HG03439 (cell line): ENCODE measurements at regions not wholly inside any gene's neighbourhood (a gene's known extent, or its start where the extent isn't known, plus 50 kb on each side); places are given as distances from the start of the nearest gene placed in this dataset.
"Not testable (repeated sequence)": the region's sequence is repeated elsewhere in the genome, so short reads cannot be mapped to it uniquely, and the experiment has no call there.

Source experiments
- ATAC-seq: cut with Tn5 transposase; IDR thresholded peaks from one replicate; pipeline ENCODE4 v1.9.1; 2021; ENCODE audit warnings: mild to moderate bottlenecking, moderate library complexity; ENCODE audit not compliant: unreplicated experiment

DNA sequence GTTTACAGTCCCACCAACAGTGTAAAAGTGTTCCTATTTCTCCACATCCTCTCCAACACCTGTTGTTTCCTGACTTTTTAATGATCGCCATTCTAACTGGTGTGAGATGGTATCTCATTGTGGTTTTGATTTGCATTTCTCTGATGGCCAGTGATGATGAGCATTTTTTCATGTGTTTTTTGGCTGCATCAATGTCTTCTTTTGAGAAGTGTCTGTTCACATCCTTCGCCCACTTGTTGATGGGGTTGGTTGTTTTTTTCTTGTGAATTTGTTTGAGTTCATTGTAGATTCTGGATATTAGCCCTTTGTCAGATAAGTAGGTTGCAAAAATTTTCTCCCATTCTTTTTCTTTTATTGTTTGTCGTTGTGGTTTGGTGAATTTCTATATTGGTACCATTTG lies 242.5 kb downstream of the LRIG3 start:
- ATAC-seq = not testable (repeated sequence)

DNA sequence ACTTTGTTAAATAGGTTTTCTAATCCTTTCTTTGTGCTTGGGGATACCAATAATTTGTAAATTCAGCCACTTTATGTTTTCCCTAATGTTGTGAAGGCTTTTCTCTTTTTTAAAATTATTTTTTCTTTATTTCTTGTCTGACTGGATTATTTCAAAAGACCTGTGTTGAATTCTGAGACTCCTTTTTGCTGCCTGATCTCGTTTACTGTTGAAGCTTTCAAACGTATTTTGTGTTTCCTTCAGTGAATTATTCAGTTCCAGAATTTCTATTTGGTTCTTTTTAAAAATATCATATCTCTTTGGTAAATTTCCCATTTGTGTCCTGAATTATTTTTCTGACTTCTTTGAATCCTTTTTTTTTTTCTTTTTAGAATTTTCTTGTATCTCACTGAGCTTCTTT lies 241.6 kb downstream of the LRIG3 start:
- ATAC-seq = no peak

DNA sequence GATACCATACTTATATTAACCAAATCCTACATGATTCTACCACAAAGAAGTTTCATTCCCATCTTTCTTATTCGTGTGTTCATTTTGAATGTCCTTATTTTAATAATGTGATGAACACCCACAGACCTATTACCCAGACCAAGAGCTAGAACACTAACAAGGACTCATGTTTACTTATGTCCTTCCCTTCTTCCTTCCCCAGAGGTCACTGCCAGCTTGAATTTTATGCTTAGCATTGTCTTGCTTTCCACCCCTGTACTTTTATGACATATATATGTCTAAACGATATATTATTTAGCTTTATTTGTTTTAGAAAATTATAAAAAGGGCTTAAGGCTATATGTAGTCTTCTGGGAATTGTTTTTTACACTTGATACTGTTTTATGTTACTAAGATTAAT lies 238.6 kb downstream of the LRIG3 start:
- no peak for ATAC-seq

DNA sequence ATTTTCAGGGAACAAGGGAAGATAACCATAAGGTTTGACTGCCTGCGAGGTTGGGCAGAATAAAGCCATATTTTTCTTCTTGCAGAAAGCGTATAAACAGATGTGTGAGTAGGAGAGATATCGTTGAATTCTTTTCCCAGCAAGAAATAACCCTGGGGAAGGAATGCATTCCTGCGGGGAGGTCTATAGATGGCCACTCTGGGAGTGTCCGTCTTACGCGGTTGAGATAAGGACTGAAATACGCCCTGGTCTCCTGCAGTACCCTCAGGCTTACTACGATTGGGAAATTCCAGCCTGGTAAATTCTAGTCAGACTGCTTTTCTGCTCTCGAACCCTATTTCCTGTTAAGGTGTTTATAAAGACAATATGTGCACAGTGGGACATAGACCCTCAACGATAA lies 225.0 kb downstream of the LRIG3 start:
- ATAC-seq = no peak

DNA sequence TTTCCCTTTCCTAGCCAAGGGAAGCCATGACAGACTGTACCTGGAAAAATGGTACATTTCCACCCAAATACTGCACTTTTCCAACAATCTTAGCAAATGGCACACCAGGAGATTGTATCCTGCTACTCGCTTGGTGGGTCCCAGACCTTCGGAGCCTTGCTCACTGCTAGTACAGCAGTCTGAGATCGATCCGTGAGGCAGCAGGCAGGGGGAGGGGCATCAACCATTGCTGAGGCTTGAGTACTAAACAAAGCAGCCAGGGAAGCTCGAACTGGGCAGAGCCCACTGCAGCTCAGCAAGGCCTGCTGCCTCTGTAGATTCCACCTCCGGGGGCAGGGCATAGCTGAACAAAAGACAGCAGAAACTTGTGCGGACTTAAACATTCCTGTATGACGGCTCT lies 218.8 kb downstream of the LRIG3 start:
- no peak for ATAC-seq

DNA sequence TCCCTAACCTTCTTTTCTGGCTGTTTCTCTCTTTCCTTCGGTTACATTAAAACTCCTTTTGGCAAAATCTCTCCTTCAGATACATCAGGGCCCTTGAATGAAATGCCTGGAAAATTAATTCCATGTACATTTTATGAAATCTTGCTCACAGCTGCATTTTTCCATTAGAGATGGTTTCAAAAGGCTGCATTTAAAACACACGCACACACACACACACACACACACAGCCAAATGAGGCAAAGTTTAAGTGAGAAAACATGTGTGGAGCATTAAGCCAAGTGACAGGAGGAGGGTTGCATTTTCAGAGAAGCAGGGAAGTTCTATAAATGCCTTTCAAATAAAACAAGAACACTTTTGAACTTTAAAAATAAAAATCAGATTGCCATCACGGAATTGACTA lies 216.4 kb downstream of the LRIG3 start:
- no peak for ATAC-seq

DNA sequence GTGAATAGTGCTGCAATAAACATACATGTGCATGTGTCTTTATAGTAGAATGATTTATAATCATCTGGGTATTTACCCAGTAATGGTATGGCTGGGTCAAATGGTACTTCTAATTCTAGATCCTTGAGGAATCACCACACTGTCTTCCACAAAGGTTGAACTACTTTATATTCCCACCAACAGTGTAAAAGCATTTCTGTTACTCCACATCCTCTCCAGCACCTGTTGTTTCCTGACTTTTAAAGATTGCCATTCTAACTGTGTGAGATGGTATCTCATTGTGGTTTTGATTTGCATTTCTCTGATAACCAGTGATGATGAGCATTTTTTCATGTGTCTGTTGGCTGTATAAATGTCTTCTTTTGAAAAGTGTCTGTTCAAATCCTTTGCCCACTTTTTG lies 215.5 kb downstream of the LRIG3 start:
- ATAC-seq = not testable (repeated sequence)

DNA sequence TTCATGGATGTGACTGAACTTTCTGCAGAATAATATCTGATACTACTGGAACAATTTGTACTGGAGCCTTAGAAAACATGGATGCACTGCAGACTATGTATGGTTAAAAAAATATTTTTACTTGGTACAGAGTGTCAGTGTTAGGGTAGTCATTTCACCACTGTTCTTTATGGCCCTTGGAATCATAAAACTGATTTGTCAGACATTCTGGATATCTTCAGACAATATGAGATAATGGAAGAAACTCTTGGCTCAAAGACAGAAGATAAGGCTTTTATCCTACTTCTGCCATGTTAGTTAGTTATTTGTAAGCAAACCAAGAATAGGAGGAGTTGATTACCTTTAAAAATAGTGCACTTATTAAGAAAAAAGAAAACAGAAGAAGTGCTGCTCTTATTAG lies 209.4 kb downstream of the LRIG3 start:
- ATAC-seq = no peak

DNA sequence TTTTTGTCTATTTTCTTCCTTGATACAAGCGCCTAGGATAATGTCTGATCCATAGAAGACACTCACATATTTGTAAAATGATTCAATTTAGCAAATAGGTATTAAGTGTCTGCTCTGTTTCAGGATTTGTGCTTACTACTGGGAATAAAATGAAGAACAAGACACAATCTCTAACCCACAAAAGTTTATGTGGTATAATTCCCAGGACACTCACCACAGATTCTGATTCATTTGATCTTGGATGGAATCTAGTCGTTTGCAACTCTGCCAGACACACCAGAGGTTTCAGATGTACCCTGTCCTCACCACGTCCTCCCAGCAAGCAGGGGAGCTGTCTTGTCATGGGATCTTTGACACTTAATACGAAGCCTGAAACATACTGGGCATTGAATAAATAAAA lies 208.3 kb downstream of the LRIG3 start:
- no peak for ATAC-seq

DNA sequence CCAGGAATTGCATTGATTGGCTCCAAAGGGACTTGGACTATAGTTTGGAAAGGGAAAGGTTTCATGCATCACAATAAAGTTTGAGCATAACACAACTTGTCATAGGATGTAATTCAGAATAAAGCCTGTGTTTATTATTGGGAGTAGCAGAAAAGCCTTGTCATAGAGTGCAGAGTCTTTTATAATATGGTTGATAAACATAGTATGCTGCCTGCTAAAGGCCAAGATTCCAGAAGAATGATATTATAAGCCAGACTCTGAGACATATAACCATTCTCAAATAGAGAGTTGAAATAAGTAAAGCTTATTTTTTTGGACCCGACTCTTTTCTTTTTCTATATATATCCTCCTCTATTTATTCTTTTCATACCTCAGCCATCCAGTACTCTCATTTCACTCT lies 207.3 kb downstream of the LRIG3 start:
- no peak for ATAC-seq

DNA sequence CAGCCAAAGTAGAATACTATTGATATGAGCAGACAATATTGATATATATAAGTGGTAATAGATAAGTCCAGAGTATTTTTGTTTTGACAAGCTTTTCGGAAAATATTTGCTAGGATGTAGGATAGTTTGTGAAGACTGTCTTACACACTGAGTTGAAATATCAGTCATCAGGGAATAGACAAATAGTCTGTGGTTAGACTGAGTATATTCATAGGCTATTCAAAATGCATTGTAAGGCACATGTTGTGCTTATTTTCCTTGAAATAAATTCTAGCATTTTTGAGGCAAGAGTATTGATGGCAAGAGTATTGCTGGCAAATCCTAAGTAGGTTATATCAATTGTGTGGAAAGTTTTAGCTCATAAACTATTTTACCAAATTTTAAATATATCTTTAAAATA lies 201.1 kb downstream of the LRIG3 start:
- no peak for ATAC-seq

DNA sequence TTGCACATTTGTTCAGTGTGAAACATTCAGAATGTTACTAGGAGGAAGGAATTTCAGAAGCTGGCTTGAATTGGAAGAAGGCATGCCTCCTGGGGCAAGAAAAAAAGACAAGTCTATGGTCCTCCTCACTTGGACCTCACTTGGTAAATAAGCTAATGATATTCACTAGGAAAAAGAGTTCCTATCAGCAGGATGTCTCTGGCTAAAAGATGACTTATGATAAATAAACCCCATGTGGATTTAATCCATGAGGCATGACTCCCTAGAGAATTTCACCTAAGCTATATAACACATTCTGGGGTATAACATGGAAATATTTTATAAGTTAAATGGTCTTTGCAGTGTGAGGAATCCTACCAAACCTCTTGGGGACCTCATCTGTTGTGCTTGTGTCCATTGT lies 199.9 kb downstream of the LRIG3 start:
- ATAC-seq = no peak

DNA sequence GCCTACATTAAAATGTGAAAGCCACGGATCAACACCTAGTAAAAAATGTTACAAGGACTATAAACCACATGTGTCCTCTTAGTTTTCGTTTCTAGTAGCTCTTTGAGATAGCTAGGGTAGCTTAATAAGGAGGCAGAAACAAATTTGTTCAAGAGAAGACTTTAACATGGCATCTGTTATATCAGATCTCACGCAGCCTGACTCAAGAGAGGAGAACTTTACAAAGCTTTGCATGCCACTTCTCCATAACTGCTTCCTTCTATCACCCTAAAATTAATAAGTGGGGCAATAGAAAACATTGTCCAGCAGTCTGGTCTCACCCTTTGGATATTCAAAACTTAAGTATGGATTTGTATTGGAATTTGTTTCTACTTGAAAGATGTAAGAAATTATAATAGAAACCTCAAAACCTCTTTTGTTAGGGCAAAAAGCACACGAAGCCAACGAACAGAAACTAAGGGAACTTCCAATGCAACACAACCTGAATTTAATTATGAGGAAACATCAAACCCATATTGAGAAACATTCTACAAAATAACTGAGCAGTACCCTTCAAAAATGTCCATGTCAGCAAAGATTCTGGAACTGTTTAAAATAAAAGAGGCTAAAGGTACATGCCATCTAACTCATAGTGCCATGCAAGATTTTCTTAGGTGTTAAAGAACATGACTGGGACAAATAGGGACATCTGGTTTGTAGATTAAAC lies 194.8 kb downstream of the LRIG3 start:
- no peak for ATAC-seq

DNA sequence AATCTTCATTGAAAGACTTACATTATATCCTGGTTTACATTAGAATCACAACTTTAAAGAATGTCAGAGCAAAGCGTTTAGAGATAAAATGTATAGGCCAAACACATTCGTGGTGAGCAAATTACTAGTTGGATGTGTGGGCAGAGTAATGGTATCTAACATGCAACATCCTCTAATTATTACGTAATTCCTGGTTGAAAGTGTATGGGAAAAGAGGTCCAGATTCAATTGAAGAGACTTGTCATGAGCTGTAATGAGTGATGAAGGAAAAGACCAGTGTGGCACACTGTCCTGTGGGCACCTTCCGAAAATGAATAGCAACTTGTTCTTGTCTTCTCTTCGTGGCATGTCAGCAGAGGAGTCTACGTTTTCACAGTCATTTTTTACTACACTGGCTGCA lies 192.8 kb downstream of the LRIG3 start:
- ATAC-seq = no peak

DNA sequence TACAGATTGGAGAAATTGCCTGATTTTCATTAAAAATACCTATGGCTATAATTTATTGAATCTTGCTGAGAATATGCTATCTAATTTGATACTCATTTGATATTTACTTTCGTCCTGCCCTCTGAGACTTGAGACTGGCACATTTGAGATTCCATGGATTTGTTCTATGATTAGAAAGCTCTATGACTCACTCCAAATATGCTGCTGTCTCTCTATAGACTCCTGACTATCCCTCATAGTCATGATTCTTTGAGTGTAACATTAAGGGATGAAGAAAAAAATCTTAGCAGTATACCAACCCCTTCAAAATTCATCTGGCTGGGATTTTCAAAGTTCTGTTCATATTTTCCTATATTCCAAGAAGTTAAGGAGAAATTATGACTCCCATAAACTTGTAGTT lies 191.9 kb downstream of the LRIG3 start:
- ATAC-seq = no peak

DNA sequence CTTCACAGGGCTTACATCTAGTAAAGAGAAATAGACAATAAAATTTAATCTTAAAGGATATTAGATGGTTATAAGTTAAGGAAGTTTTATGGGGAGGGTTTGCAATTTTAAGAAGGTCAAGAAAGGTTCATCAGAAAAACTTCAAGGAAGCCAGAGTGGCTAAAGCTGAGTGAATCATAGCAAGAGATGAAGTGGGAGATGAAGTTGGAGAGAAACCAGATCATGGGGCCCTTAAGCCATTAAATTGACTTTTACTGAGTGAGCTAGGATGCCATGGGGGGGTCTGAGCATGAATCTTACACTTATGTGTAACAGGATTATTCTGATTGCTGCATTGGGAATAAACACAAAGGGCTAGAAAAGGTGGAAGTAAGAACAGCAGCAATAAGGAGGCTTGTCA lies 189.2 kb downstream of the LRIG3 start:
- ATAC-seq = no peak

DNA sequence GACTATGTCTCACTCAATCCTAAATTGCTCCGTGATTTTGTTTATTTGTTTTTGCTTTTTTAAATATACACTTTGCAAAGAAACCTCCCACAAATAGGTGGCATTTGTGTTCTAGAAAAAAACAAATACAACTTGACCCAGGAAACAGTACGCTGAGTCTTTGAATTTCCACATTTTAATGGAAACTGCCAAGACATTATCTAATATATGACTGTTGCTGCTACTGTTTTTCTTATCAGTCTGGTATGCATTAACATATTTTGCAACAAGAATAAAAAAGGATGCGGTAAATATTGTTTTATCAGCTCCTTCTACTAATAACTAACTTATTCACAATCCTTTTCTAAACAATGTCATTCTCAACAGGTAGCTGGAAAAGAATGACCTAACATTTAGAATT lies 187.4 kb downstream of the LRIG3 start:
- no peak for ATAC-seq

DNA sequence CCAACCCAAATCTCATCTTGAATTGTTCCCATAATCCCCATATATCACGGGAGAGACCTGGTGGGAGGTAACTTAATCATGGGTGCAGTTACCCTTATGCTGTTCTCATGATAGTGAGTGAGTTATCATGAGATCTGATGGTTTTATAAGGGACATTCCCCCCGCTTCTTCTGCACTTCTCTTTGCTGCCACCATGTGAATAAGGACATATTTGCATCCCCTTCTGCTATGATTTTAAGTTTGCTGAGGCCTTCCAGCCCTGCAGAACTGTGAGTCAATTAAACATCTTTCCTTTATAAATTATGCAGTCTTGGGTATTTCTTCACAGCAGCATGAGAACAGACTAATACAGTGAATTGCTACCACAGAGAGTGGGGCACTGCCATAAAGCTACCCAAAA lies 179.1 kb downstream of the LRIG3 start:
- ATAC-seq = no peak

DNA sequence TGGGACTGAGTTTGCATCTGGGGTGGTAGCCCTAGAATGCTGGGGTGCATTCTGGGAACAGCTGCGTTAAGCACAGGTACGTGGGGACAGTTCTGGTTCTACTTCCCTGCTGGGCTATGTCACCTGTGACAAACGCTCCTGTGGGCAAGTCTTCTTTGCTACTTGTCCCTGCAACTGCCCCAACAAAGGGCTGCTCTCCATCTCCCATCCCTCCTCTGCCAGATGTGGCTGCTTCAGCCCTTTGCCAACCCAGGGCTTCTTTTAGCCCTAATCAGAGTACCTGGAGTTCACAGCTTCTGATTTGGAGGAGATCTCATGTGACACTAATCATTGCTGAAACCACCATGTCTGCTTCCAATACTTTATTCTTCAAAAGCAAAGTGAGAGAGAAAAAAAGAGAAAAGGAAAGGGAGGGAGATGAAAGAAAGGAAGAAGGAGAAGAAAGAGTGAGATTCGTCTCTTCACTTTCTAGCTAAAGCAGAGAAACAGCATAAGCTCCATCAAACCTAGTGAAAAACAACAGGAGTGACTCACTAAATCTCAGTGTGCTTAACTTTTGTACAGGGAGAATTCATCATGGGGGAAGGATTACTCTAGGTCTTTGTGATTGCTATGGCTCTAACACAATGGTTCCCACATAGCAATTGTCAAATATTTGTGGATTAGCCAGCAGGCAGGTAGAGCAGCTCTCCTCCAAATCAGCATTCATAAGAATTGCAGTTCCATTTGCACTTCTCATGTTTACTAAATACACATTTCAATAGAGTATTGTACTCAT lies 174.8 kb downstream of the LRIG3 start:
- no peak for ATAC-seq

DNA sequence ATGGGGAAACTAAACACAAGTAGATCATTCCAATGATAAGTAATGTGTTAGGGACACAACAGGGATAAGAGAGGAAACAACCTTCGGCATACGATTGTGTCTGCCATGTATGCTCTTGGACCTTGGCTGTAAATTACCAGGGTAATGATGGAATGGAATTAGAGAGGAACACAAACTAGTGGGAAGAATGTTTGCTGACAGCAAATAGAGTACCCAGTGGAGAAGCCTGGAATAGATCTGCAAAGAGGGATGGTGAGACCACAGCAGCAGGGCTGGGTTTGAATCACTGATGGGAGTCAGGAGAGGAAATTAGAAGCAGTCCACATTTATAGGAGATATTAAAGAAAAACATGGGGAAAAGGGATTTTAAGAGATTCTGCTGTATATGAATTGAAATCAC lies 172.8 kb downstream of the LRIG3 start:
- no peak for ATAC-seq

DNA sequence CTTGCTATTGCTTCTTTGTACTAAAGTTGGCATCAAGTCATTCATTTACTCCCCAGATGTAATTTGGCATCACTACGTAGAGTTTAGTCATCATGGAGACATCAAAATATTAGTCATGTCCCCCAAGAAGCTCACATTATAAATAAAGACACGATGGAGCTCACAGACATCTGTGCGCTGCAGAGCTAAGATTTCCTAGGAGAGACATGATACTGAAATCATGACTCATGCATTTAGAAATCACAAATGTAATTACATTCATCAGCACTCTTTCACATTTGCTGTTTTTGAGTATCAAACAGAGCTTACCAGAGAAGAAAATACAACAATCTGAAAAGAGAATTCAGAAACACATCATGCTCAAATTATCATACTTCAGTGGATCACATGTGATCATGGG lies 169.8 kb downstream of the LRIG3 start:
- ATAC-seq = no peak

DNA sequence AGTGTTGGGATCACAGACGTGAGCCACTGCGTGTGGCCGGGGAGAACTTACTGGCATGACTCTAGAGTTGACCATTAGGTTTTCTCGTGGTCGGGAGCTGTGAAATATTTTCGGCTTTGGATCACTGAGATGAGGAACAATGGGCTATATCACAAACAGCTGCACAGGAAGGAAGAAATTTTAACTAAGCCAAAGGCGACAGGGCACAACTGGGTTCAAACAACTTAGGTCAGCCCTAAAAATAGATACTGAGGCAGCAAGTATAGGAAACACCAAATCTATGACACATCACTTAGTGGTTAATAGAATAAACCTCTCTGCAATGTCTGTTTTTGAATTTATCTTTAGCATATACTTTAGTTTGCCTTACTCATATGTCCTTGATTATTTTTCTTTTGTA lies 162.9 kb downstream of the LRIG3 start:
- ATAC-seq = no peak

DNA sequence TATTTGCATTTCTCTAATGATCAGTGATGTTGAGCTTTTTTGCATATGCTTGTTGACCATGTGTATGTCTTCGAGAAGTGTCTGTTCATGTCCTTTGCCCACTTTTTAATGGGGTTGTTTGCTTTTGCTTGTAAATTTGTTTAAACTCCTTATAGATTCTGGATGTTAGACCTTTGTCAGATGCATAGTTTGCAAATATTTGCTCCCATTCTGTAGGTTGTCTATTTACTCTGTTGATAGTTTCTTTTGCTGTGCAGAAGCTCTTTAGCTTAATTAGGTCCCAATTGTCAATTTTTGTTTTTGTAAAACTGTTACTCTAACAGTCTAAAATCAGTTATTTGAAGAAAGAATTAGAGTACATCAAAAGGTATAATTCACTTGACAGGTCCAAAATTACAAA lies 160.6 kb downstream of the LRIG3 start:
- ATAC-seq = not testable (repeated sequence)
